Upper lobe of left lung (tissue), 4 donors: ENCODE measurements at regions not wholly inside any gene's neighbourhood (a gene's known extent, or its start where the extent isn't known, plus 50 kb on each side); places are given as distances from the start of the nearest gene placed in this dataset.

ENCODE experiments used
- CTCF ChIP-seq, 6 experiments: fragments of 450-650 bp in 4 of 6; fragments of 200-600 bp in 2 of 6; sonication (generic) in 2 of 6; IDR thresholded peaks; one replicate each; pipeline ENCODE4 v1.5.1; 2016 to 2019; ENCODE audit warnings: antibody characterized with exemption in 6 of 6
- POLR2AphosphoS5 ChIP-seq, 2 donors: sonication (generic); formaldehyde crosslinking; IDR thresholded peaks; one replicate each; pipeline ENCODE4 v1.5.1; 2017; ENCODE audit warnings: antibody characterized with exemption in 2 of 2

DNA sequence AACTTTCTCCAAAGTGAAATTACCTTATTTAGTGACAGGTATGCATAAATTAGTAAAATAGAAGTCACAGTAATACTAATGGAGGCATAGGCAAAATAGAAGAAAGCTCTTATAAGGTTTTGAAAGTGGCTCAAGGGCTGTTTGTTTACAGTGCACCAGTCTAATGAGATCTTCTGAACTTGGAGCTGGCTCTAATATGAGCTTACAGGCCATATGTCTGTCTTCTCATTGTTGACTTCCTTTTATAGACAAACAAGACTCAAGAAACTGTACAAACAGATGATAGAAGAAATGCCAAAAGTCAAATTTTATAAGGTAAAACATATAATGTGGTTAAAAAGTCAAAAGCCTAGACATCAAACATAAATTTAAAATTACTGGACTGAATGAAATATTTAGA is 207.5 kb upstream of the NEGR1 start:
- no peak for TF ChIP-seq POLR2AphosphoS5 (IDR thresholded peaks at IDR 0.05)
- TF ChIP-seq CTCF (IDR thresholded peaks at IDR 0.05), result no peak
